Dermis microvascular lymphatic vessel endothelial cell (primary cell): ENCODE measurements at regions not wholly inside any gene's neighbourhood (a gene's known extent, or its start where the extent isn't known, plus 50 kb on each side); places are given as distances from the start of the nearest gene placed in this dataset.

Source experiments
- DNase-seq, 2 donors: peaks; one replicate each; pipeline versions ENCODE4 v3.0.0 to v3.0.0-alpha.2; 2010; ENCODE audit warnings: low read depth in 2 of 2

- no peak for DNase-seq
Observed at GRCh38 chr5:110109667-110110066, 419.9 kb downstream of the MAN2A1 start.

GRCh38 chr5:110112348-110112747, 422.6 kb downstream of the MAN2A1 start:
- DNase-seq: no peak

GRCh38 chr5:110115503-110115902, 425.8 kb downstream of the MAN2A1 start:
- no peak for DNase-seq

GRCh38 chr5:110116539-110116938, 426.8 kb downstream of the MAN2A1 start:
- no peak for DNase-seq

- no peak for DNase-seq
Observed at GRCh38 chr5:110134963-110135935, 445.5 kb downstream of the MAN2A1 start.

GRCh38 chr5:110150199-110150598, 460.5 kb downstream of the MAN2A1 start:
- DNase-seq: no peak

GRCh38 chr5:110159202-110159601, 469.5 kb downstream of the MAN2A1 start:
- no peak for DNase-seq

- DNase-seq: no peak
Observed at GRCh38 chr5:110161162-110161561, 471.4 kb downstream of the MAN2A1 start.

GRCh38 chr5:110165366-110165765, 475.6 kb downstream of the MAN2A1 start:
- no peak for DNase-seq

GRCh38 chr5:110167384-110167783, 477.7 kb downstream of the MAN2A1 start:
- DNase-seq: no peak

- no peak for DNase-seq
Observed at GRCh38 chr5:110169461-110169860, 479.7 kb downstream of the MAN2A1 start.

- no peak for DNase-seq
Observed at GRCh38 chr5:110177729-110178128, 488.0 kb downstream of the MAN2A1 start.

GRCh38 chr5:110179321-110179720, 489.6 kb downstream of the MAN2A1 start:
- DNase-seq: no peak

- no peak for DNase-seq
Observed at GRCh38 chr5:110194191-110194590, 504.5 kb downstream of the MAN2A1 start.

GRCh38 chr5:110195288-110195687, 505.6 kb downstream of the MAN2A1 start:
- DNase-seq: no peak

- no peak for DNase-seq
Observed at GRCh38 chr5:110201791-110202190, 512.1 kb downstream of the MAN2A1 start.

GRCh38 chr5:110203661-110204060, 513.9 kb downstream of the MAN2A1 start:
- no peak for DNase-seq

GRCh38 chr5:110209401-110209800, 517.1 kb downstream of the TMEM232 start:
- no peak for DNase-seq

GRCh38 chr5:110218981-110219380, 507.5 kb downstream of the TMEM232 start:
- no peak for DNase-seq

- DNase-seq: no peak
Observed at GRCh38 chr5:110219769-110220168, 506.7 kb downstream of the TMEM232 start.

- no peak for DNase-seq
Observed at GRCh38 chr5:110221036-110221435, 505.4 kb downstream of the TMEM232 start.

- no peak for DNase-seq
Observed at GRCh38 chr5:110224050-110224449, 502.4 kb downstream of the TMEM232 start.

GRCh38 chr5:110225949-110226348, 500.5 kb downstream of the TMEM232 start:
- no peak for DNase-seq
